OCI-LY3 (cell line): ENCODE measurements at regions not wholly inside any gene's neighbourhood (a gene's known extent, or its start where the extent isn't known, plus 50 kb on each side); places are given as distances from the start of the nearest gene placed in this dataset.

Experiments used
- CTCF ChIP-seq: fragments of 200-600, 300-600 bp; sonication (generic); IDR thresholded peaks from 2 replicates; pipeline ENCODE4 v1.5.1; 2014; ENCODE audit warnings: antibody characterized with exemption, low read length, low read depth
- EZH2phosphoT487 ChIP-seq: fragments of 200-600 bp; shearing (Covaris generic); IDR thresholded peaks from 2 replicates; pipeline ENCODE4 v1.6.1; 2018; ENCODE audit warnings: antibody characterized with exemption, mixed run types, low read depth

- TF ChIP-seq CTCF (no peak), EZH2phosphoT487 (no peak)
Measured at GRCh38 chr2:186281726-186282125, 204.3 kb upstream of the ZC3H15 start.
